GM18511 (cell line): ENCODE measurements at regions not wholly inside any gene's neighbourhood (a gene's known extent, or its start where the extent isn't known, plus 50 kb on each side); places are given as distances from the start of the nearest gene placed in this dataset.

ENCODE experiments used
- ATAC-seq: cut with Tn5 transposase; IDR thresholded peaks from one replicate; pipeline ENCODE4 v1.9.1; 2021; ENCODE audit warnings: mild to moderate bottlenecking, moderate library complexity; ENCODE audit not compliant: unreplicated experiment

GRCh38 chr9:80359291-80359690 is 787.5 kb downstream of the TLE4 start:
- no peak for ATAC-seq

GRCh38 chr9:80352967-80353366 is 781.2 kb downstream of the TLE4 start:
- no peak for ATAC-seq

GRCh38 chr9:80351612-80352011 is 779.8 kb downstream of the TLE4 start:
- no peak for ATAC-seq

GRCh38 chr9:80326105-80326504 is 754.3 kb downstream of the TLE4 start:
- no peak for ATAC-seq

- no peak for ATAC-seq
Observed at GRCh38 chr9:80320916-80321315, 749.2 kb downstream of the TLE4 start.

- ATAC-seq: no peak
Observed at GRCh38 chr9:80320480-80320879, 748.7 kb downstream of the TLE4 start.

- ATAC-seq: no peak
Observed at GRCh38 chr9:80305136-80305535, 733.4 kb downstream of the TLE4 start.

- no peak for ATAC-seq
Observed at GRCh38 chr9:80294955-80295354, 723.2 kb downstream of the TLE4 start.

- ATAC-seq: no peak
Observed at GRCh38 chr9:80294318-80294717, 722.6 kb downstream of the TLE4 start.

- no peak for ATAC-seq
Observed at GRCh38 chr9:80292231-80292630, 720.5 kb downstream of the TLE4 start.

- ATAC-seq: no peak
Observed at GRCh38 chr9:80285326-80285725, 713.6 kb downstream of the TLE4 start.

GRCh38 chr9:80282766-80283165 is 711.0 kb downstream of the TLE4 start:
- no peak for ATAC-seq

GRCh38 chr9:80259079-80259478 is 687.3 kb downstream of the TLE4 start:
- no peak for ATAC-seq

- no peak for ATAC-seq
Observed at GRCh38 chr9:80251778-80252177, 680.0 kb downstream of the TLE4 start.

- ATAC-seq: no peak
Observed at GRCh38 chr9:80242022-80242421, 670.3 kb downstream of the TLE4 start.

- ATAC-seq: no peak
Observed at GRCh38 chr9:80235752-80236151, 664.0 kb downstream of the TLE4 start.

GRCh38 chr9:80233906-80234305 is 662.1 kb downstream of the TLE4 start:
- no peak for ATAC-seq

- ATAC-seq: no peak
Observed at GRCh38 chr9:80233102-80233843, 661.5 kb downstream of the TLE4 start.

- ATAC-seq: no peak
Observed at GRCh38 chr9:80231318-80232236, 659.8 kb downstream of the TLE4 start.

GRCh38 chr9:80223897-80224296 is 652.1 kb downstream of the TLE4 start:
- ATAC-seq: no peak

GRCh38 chr9:80222466-80223169 is 650.9 kb downstream of the TLE4 start:
- no peak for ATAC-seq
